PC-9 (cell line): ENCODE measurements at regions not wholly inside any gene's neighbourhood (a gene's known extent, or its start where the extent isn't known, plus 50 kb on each side); places are given as distances from the start of the nearest gene placed in this dataset.

Experiments
- EZH2 ChIP-seq: fragments of 200-600 bp; sonication (generic); IDR thresholded peaks from 2 replicates; pipeline ENCODE4 v1.8.0; 2017; ENCODE audit warnings: antibody characterized with exemption, low read depth
- TF ChIP-seq, protein P1 (sequence below): fragments of 200-600 bp; sonication (generic); conservative IDR thresholded peaks from 2 replicates; pipeline ENCODE4 v1.6.1; 2017; ENCODE audit warnings: mixed run types, antibody characterized with exemption, mild to moderate bottlenecking, moderate library complexity

DNA sequence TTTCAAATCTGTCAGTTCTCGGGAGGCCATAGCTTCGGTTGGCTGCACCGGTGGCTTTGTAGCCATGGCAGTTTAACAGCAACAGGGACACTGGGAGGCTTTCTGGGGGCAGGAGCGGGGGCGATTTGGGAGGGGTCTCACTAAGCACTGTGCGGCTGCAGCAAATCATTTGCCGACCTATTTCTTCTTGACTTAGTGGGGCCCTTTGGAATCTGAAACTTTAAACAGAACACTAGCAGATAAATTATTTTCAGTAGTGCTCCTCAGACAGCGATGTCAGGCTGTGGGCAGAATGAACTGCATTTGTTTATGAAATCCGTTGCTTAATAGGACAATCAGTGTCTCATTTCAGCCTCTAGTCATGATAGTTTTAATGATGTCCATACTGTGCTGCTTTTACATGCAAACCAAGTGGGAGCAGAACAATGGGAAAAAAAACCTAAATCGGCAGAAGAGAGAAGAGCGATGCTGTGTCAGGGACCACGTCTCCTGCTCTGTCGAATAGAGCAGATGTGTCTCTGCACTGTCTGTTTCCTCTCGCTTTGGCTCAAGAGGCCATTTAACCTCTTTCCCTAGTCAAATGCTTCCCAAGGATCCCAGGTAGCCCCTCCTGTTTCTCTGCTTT lies 211.9 kb downstream of the OLFM4 start:
- TF ChIP-seq, protein P1, sequence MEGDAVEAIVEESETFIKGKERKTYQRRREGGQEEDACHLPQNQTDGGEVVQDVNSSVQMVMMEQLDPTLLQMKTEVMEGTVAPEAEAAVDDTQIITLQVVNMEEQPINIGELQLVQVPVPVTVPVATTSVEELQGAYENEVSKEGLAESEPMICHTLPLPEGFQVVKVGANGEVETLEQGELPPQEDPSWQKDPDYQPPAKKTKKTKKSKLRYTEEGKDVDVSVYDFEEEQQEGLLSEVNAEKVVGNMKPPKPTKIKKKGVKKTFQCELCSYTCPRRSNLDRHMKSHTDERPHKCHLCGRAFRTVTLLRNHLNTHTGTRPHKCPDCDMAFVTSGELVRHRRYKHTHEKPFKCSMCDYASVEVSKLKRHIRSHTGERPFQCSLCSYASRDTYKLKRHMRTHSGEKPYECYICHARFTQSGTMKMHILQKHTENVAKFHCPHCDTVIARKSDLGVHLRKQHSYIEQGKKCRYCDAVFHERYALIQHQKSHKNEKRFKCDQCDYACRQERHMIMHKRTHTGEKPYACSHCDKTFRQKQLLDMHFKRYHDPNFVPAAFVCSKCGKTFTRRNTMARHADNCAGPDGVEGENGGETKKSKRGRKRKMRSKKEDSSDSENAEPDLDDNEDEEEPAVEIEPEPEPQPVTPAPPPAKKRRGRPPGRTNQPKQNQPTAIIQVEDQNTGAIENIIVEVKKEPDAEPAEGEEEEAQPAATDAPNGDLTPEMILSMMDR = no peak
- TF ChIP-seq EZH2 = no peak
